Karpas-422 (cell line): ENCODE measurements at regions not wholly inside any gene's neighbourhood (a gene's known extent, or its start where the extent isn't known, plus 50 kb on each side); places are given as distances from the start of the nearest gene placed in this dataset.
A peak's percentile ranks its signal among the peaks of the same experiment; 100 is the strongest.

Source experiments
- DNase-seq: peaks from one replicate; pipeline ENCODE4 v3.0.0-alpha.2; 2015
- H2AFZ ChIP-seq: fragments of 200-600 bp; sonication (generic); 2 replicates; pipeline ENCODE4 v1.6.1; 2014; ENCODE audit warnings: antibody characterized with exemption, low read length, mixed read lengths
- H3K27ac ChIP-seq: fragments of 200-600 bp; sonication (generic); 2 replicates; pipeline ENCODE4 v1.5.1; 2014; ENCODE audit warnings: mild to moderate bottlenecking, low read length, moderate library complexity
- H3K27me3 ChIP-seq: fragments of 200-600 bp; sonication (generic); 2 replicates; pipeline ENCODE4 v1.6.1; 2014; ENCODE audit warnings: low read length, mixed read lengths
- H3K36me3 ChIP-seq: fragments of 200-600 bp; sonication (generic); 2 replicates; pipeline ENCODE4 v1.6.1; 2014; ENCODE audit warnings: low read length, mixed read lengths; ENCODE audit not compliant: insufficient read depth
- H3K4me1 ChIP-seq: fragments of 200-600 bp; sonication (generic); 2 replicates; pipeline ENCODE4 v1.6.1; 2014; ENCODE audit warnings: mild to moderate bottlenecking, low read length, mixed read lengths
- H3K4me2 ChIP-seq: fragments of 200-600 bp; sonication (generic); 2 replicates; pipeline ENCODE4 v1.6.1; 2014; ENCODE audit warnings: low read length, low read depth, mild to moderate bottlenecking; ENCODE audit not compliant: poor library complexity, severe bottlenecking
- H3K4me3 ChIP-seq: fragments of 200-600 bp; sonication (generic); 2 replicates; pipeline ENCODE4 v1.5.1; 2014; ENCODE audit warnings: mild to moderate bottlenecking, antibody characterized with exemption, low read length, mixed read lengths
- H3K79me2 ChIP-seq: fragments of 200-600 bp; sonication (generic); 2 replicates; pipeline ENCODE4 v1.6.1; 2014; ENCODE audit warnings: mild to moderate bottlenecking, low read length, mixed read lengths
- H3K9ac ChIP-seq: fragments of 200-600 bp; sonication (generic); 2 replicates; pipeline ENCODE4 v1.6.0; 2014; ENCODE audit warnings: low read length
- H3K9me2 ChIP-seq: fragments of 200-600 bp; sonication (generic), shearing (Covaris generic); replicated peaks from 2 replicates; pipeline ENCODE4 v1.6.0; 2014; ENCODE audit warnings: mild to moderate bottlenecking, low read length, moderate library complexity; ENCODE audit not compliant: insufficient read depth
- H3K9me3 ChIP-seq: fragments of 300-700, 200-600 bp; sonication (generic); 2 replicates; pipeline ENCODE4 v1.6.1; 2014; ENCODE audit warnings: low read length, mixed read lengths
- H4K20me1 ChIP-seq: fragments of 200-600 bp; sonication (generic); 2 replicates; pipeline ENCODE4 v1.6.1; 2014; ENCODE audit warnings: mild to moderate bottlenecking, antibody characterized with exemption, low read length, low read depth; ENCODE audit not compliant: insufficient read depth

- Histone ChIP-seq H2AFZ (no peak overlapping the region), H3K27ac (no peak overlapping the region), H3K79me2 (no peaks in the 10 kb centered on the region), H3K4me2 (no peak overlapping the region), H3K4me1 (peaks cover 15% of the 10 kb centered on the region), H3K9me3 (no peaks in the 10 kb centered on the region), H3K27me3 (no peaks in the 10 kb centered on the region), H4K20me1 (no peaks in the 10 kb centered on the region), H3K36me3 (no peaks in the 10 kb centered on the region), H3K9ac (no peak overlapping the region), H3K9me2 (no peaks in the 10 kb centered on the region), H3K4me3 (no peak overlapping the region)
- peak; percentile 73 for DNase-seq
Measured at GRCh38 chr7:17680943-17681351, 259.3 kb downstream of the SNX13 start.

- Histone ChIP-seq H4K20me1 (no peaks in the 10 kb centered on the region), H3K4me2 (no peak overlapping the region), H3K27me3 (no peaks in the 10 kb centered on the region), H3K9me2 (no peaks in the 10 kb centered on the region), H2AFZ (no peak overlapping the region), H3K4me1 (peaks cover 15% of the 10 kb centered on the region), H3K79me2 (no peaks in the 10 kb centered on the region), H3K9ac (no peak overlapping the region), H3K27ac (no peak overlapping the region), H3K36me3 (no peaks in the 10 kb centered on the region), H3K4me3 (no peak overlapping the region), H3K9me3 (no peaks in the 10 kb centered on the region)
- no peak for DNase-seq
Measured at GRCh38 chr7:17681965-17682364, 258.3 kb downstream of the SNX13 start.

GRCh38 chr7:17682586-17682985 lies 257.7 kb downstream of the SNX13 start:
- H3K9ac ChIP-seq: no peak overlapping the region
- no peaks in the 10 kb centered on the region for H3K9me2 ChIP-seq
- no peaks in the 10 kb centered on the region for H3K9me3 ChIP-seq
- no peak overlapping the region for H3K4me2 ChIP-seq
- no peaks in the 10 kb centered on the region for H3K79me2 ChIP-seq
- H3K27me3 ChIP-seq: no peaks in the 10 kb centered on the region
- no peak overlapping the region for H2AFZ ChIP-seq
- no peak overlapping the region for H3K27ac ChIP-seq
- no peak for DNase-seq
- H3K36me3 ChIP-seq: no peaks in the 10 kb centered on the region
- H3K4me1 ChIP-seq: peaks cover 15% of the 10 kb centered on the region
- no peaks in the 10 kb centered on the region for H4K20me1 ChIP-seq
- H3K4me3 ChIP-seq: no peak overlapping the region

GRCh38 chr7:17685141-17685540 lies 255.2 kb downstream of the SNX13 start:
- no peak overlapping the region for H2AFZ ChIP-seq
- H3K27ac ChIP-seq: no peak overlapping the region
- no peaks in the 10 kb centered on the region for H3K79me2 ChIP-seq
- H3K36me3 ChIP-seq: no peaks in the 10 kb centered on the region
- no peaks in the 10 kb centered on the region for H3K9me3 ChIP-seq
- no peak overlapping the region for H3K9ac ChIP-seq
- H3K4me3 ChIP-seq: no peak overlapping the region
- no peak overlapping the region for H3K4me2 ChIP-seq
- no peak for DNase-seq
- H3K27me3 ChIP-seq: no peaks in the 10 kb centered on the region
- H3K4me1 ChIP-seq: peaks cover 15% of the 10 kb centered on the region
- no peaks in the 10 kb centered on the region for H4K20me1 ChIP-seq
- no peaks in the 10 kb centered on the region for H3K9me2 ChIP-seq

GRCh38 chr7:17687361-17687760 lies 252.9 kb downstream of the SNX13 start:
- Histone ChIP-seq H4K20me1 (no peaks in the 10 kb centered on the region), H3K9me3 (no peaks in the 10 kb centered on the region), H3K4me3 (no peak overlapping the region), H3K9me2 (no peaks in the 10 kb centered on the region), H3K4me1 (peaks cover 15% of the 10 kb centered on the region), H2AFZ (no peak overlapping the region), H3K9ac (no peak overlapping the region), H3K36me3 (no peaks in the 10 kb centered on the region), H3K79me2 (no peaks in the 10 kb centered on the region), H3K27ac (no peak overlapping the region), H3K27me3 (no peaks in the 10 kb centered on the region), H3K4me2 (no peak overlapping the region)
- DNase-seq: no peak

GRCh38 chr7:17689361-17689902 lies 250.9 kb downstream of the SNX13 start:
- no peaks in the 10 kb centered on the region for H3K9me3 ChIP-seq
- H3K79me2 ChIP-seq: no peaks in the 10 kb centered on the region
- no peak overlapping the region for H3K4me2 ChIP-seq
- no peaks in the 10 kb centered on the region for H4K20me1 ChIP-seq
- H3K36me3 ChIP-seq: no peaks in the 10 kb centered on the region
- no peak for DNase-seq
- no peak overlapping the region for H3K4me3 ChIP-seq
- no peaks in the 10 kb centered on the region for H3K27me3 ChIP-seq
- H3K9ac ChIP-seq: no peak overlapping the region
- no peak overlapping the region for H3K27ac ChIP-seq
- no peaks in the 10 kb centered on the region for H3K9me2 ChIP-seq
- no peak overlapping the region for H2AFZ ChIP-seq
- no peaks in the 10 kb centered on the region; the same call in 1 of the 2 replicates for H3K4me1 ChIP-seq

- DNase-seq: no peak
- H3K9me3 ChIP-seq: no peaks in the 10 kb centered on the region
- no peak overlapping the region for H2AFZ ChIP-seq
- no peak overlapping the region for H3K4me3 ChIP-seq
- no peaks in the 10 kb centered on the region for H3K79me2 ChIP-seq
- no peaks in the 10 kb centered on the region for H3K27me3 ChIP-seq
- no peak overlapping the region for H3K27ac ChIP-seq
- no peaks in the 10 kb centered on the region for H4K20me1 ChIP-seq
- no peaks in the 10 kb centered on the region for H3K9me2 ChIP-seq
- H3K36me3 ChIP-seq: no peaks in the 10 kb centered on the region
- H3K4me1 ChIP-seq: no peaks in the 10 kb centered on the region; the same call in 1 of the 2 replicates
- H3K9ac ChIP-seq: no peak overlapping the region
- no peak overlapping the region for H3K4me2 ChIP-seq
Measured at GRCh38 chr7:17690030-17690429, 250.3 kb downstream of the SNX13 start.

- H3K36me3 ChIP-seq: no peaks in the 10 kb centered on the region
- no peak overlapping the region for H3K9ac ChIP-seq
- H3K4me3 ChIP-seq: no peak overlapping the region
- no peak overlapping the region for H3K4me2 ChIP-seq
- H3K9me3 ChIP-seq: peaks cover 11% of the 10 kb centered on the region
- no peaks in the 10 kb centered on the region for H3K27me3 ChIP-seq
- no peaks in the 10 kb centered on the region for H3K79me2 ChIP-seq
- no peak for DNase-seq
- H3K9me2 ChIP-seq: no peaks in the 10 kb centered on the region
- H3K27ac ChIP-seq: no peak overlapping the region
- H4K20me1 ChIP-seq: no peaks in the 10 kb centered on the region
- H2AFZ ChIP-seq: no peak overlapping the region
- no peaks in the 10 kb centered on the region for H3K4me1 ChIP-seq
Measured at GRCh38 chr7:17696422-17696821, 243.9 kb downstream of the SNX13 start.
